MM.1S (cell line): ENCODE measurements at regions not wholly inside any gene's neighbourhood (a gene's known extent, or its start where the extent isn't known, plus 50 kb on each side); places are given as distances from the start of the nearest gene placed in this dataset.

Experiments used
- DNase-seq: peaks from one replicate; pipeline ENCODE4 v3.0.0-alpha.2; 2015
- H2AFZ ChIP-seq: fragments of 300-600 bp; sonication (generic); 2 replicates; pipeline ENCODE4 v1.6.0; 2016; ENCODE audit warnings: antibody characterized with exemption, low read length
- H3F3A ChIP-seq: fragments of 300-600 bp; sonication (generic); 2 replicates; pipeline ENCODE4 v1.6.1; 2016; ENCODE audit warnings: mild to moderate bottlenecking, antibody characterized with exemption, low read length, moderate library complexity, mixed read lengths; ENCODE audit not compliant: insufficient read depth
- H3K27ac ChIP-seq: fragments of 300-600 bp; sonication (generic); 2 replicates; pipeline ENCODE4 v1.5.1; 2016; ENCODE audit warnings: mild to moderate bottlenecking, low read length
- H3K27me3 ChIP-seq: fragments of 300-600 bp; sonication (generic); replicated peaks from 2 replicates; pipeline ENCODE4 v1.6.0; 2016; ENCODE audit warnings: low read length; ENCODE audit not compliant: insufficient read depth
- H3K36me3 ChIP-seq: fragments of 300-600 bp; sonication (generic); replicated peaks from 2 replicates; pipeline ENCODE4 v1.6.1; 2016; ENCODE audit warnings: mild to moderate bottlenecking, low read length, mixed read lengths; ENCODE audit not compliant: insufficient read depth
- H3K4me1 ChIP-seq: fragments of 300-600 bp; sonication (generic); 2 replicates; pipeline ENCODE4 v1.6.1; 2016; ENCODE audit warnings: low read length, mixed read lengths
- H3K4me2 ChIP-seq: fragments of 300-600 bp; sonication (generic); 2 replicates; pipeline ENCODE4 v1.6.0; 2016; ENCODE audit warnings: low read depth, low read length
- H3K4me3 ChIP-seq: fragments of 300-600 bp; sonication (generic); 2 replicates; pipeline ENCODE4 v1.5.1; 2016; ENCODE audit warnings: low read length, mixed read lengths
- H3K79me2 ChIP-seq: fragments of 300-600 bp; sonication (generic); 2 replicates; pipeline ENCODE4 v1.6.1; 2016; ENCODE audit warnings: mixed run types, low read length, mixed read lengths
- H3K9ac ChIP-seq: fragments of 300-600 bp; sonication (generic); 2 replicates; pipeline ENCODE4 v1.6.1; 2016; ENCODE audit warnings: low read length, mixed read lengths
- H3K9me2 ChIP-seq: fragments of 300-600 bp; sonication (generic); replicated peaks from 2 replicates; pipeline ENCODE4 v1.6.1; 2016; ENCODE audit warnings: mild to moderate bottlenecking, low read length, mixed read lengths; ENCODE audit not compliant: insufficient read depth
- H3K9me3 ChIP-seq: fragments of 300-600 bp; sonication (generic); replicated peaks from 2 replicates; pipeline ENCODE4 v1.6.1; 2016; ENCODE audit warnings: mild to moderate bottlenecking, low read length, mixed read lengths; ENCODE audit not compliant: insufficient read depth
- H4K20me1 ChIP-seq: fragments of 300-600 bp; sonication (generic); 2 replicates; pipeline ENCODE4 v1.6.1; 2016; ENCODE audit warnings: mild to moderate bottlenecking, low read length, moderate library complexity, mixed read lengths; ENCODE audit not compliant: insufficient read depth
- EZH2 ChIP-seq: fragments of 300-600 bp; sonication (generic); optimal IDR thresholded peaks from 2 replicates; pipeline ENCODE3; 2017; ENCODE audit warnings: low read depth, mild to moderate bottlenecking, antibody characterized with exemption, low read length, mixed read lengths
- EZH2phosphoT487 ChIP-seq: fragments of 300-600 bp; sonication (generic); IDR thresholded peaks from 2 replicates; pipeline ENCODE4 v1.6.1; 2018; ENCODE audit warnings: antibody characterized with exemption, low read length
- TF ChIP-seq, protein P1 (sequence below): fragments of 300-600 bp; sonication (generic); IDR thresholded peaks from 2 replicates; pipeline ENCODE4 v1.5.1; 2016; ENCODE audit warnings: antibody characterized with exemption, low read length, mixed read lengths

- no peak overlapping the region for H3K4me2 ChIP-seq
- TF ChIP-seq, protein P1, sequence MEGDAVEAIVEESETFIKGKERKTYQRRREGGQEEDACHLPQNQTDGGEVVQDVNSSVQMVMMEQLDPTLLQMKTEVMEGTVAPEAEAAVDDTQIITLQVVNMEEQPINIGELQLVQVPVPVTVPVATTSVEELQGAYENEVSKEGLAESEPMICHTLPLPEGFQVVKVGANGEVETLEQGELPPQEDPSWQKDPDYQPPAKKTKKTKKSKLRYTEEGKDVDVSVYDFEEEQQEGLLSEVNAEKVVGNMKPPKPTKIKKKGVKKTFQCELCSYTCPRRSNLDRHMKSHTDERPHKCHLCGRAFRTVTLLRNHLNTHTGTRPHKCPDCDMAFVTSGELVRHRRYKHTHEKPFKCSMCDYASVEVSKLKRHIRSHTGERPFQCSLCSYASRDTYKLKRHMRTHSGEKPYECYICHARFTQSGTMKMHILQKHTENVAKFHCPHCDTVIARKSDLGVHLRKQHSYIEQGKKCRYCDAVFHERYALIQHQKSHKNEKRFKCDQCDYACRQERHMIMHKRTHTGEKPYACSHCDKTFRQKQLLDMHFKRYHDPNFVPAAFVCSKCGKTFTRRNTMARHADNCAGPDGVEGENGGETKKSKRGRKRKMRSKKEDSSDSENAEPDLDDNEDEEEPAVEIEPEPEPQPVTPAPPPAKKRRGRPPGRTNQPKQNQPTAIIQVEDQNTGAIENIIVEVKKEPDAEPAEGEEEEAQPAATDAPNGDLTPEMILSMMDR: no peak
- TF ChIP-seq EZH2phosphoT487: no peak
- TF ChIP-seq EZH2: no peak
- no peaks in the 10 kb centered on the region for H3K36me3 ChIP-seq
- H3K9me2 ChIP-seq: no peaks in the 10 kb centered on the region
- no peak overlapping the region for H2AFZ ChIP-seq
- no peak overlapping the region for H3K4me3 ChIP-seq
- no peak overlapping the region for H3K27ac ChIP-seq
- DNase-seq: no peak
- no peaks in the 10 kb centered on the region for H3K9me3 ChIP-seq
- H3K9ac ChIP-seq: no peak overlapping the region
- H3K4me1 ChIP-seq: no peaks in the 10 kb centered on the region
- no peaks in the 10 kb centered on the region for H3K27me3 ChIP-seq
- H4K20me1 ChIP-seq: no peaks in the 10 kb centered on the region
- H3F3A ChIP-seq: no peaks in the 10 kb centered on the region
- H3K79me2 ChIP-seq: no peaks in the 10 kb centered on the region
These were observed 641.0 kb downstream of the PLPP3 start for GRCh38 chr1:55938376-55938850.

DNA sequence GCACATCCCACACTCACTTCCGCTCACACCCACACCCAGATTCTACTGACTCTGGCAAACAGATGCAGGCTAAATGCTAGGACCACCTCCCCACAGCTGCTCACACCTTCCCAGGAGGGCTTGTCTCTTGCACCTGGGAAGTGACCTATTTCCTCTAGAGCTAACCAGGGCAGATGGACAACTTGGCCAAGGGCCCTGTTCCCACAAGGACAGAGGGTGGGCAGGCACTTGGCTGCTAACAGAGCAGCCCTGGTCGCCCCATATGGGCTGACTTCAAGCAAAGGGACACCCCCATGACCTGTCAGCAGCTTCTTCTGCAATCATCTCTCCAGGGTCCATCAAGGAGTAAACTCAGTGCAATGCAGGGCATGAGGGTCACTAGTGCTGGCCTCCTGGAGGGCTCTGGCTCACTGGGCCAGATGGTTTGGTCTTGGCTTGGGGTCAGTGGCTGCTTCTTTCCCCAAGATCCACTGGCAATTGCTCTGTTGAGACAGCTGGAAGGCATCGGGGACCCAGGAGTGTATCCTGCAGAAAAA is 641.5 kb downstream of the PLPP3 start:
- no peaks in the 10 kb centered on the region for H3F3A ChIP-seq
- no peaks in the 10 kb centered on the region for H3K9me2 ChIP-seq
- no peaks in the 10 kb centered on the region for H3K36me3 ChIP-seq
- H3K9ac ChIP-seq: no peak overlapping the region
- DNase-seq: no peak
- H2AFZ ChIP-seq: no peak overlapping the region
- H3K4me1 ChIP-seq: no peaks in the 10 kb centered on the region
- H3K9me3 ChIP-seq: no peaks in the 10 kb centered on the region
- H3K27ac ChIP-seq: no peak overlapping the region
- no peaks in the 10 kb centered on the region for H3K79me2 ChIP-seq
- TF ChIP-seq EZH2phosphoT487 (no peak), EZH2 (no peak)
- TF ChIP-seq, protein P1: no peak
- no peaks in the 10 kb centered on the region for H4K20me1 ChIP-seq
- no peak overlapping the region for H3K4me3 ChIP-seq
- no peaks in the 10 kb centered on the region for H3K27me3 ChIP-seq
- no peak overlapping the region for H3K4me2 ChIP-seq

DNA sequence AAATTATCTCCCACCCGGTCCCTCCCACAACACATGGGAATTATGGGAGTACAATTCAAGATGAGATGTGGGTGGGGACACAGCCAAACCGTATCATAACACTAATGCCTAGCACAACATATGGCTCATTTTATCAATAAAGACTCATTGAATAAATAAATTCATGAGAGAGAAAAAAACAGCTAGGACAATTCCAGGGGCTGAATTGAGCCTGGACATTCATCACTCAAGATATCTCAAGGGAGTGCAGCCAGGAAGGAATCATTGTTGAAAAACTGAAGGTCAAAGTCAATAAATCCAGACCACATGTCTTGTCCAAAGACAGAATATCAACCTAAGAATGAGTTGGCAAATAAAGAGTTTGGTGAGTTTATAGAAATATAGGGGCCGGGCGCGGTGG is 644.1 kb downstream of the PLPP3 start:
- Histone ChIP-seq H3K27ac (no peak overlapping the region), H3K79me2 (no peaks in the 10 kb centered on the region), H2AFZ (no peak overlapping the region), H4K20me1 (no peaks in the 10 kb centered on the region), H3K9me2 (no peaks in the 10 kb centered on the region), H3K9ac (no peak overlapping the region), H3K4me2 (no peak overlapping the region), H3K4me1 (no peaks in the 10 kb centered on the region), H3K27me3 (no peaks in the 10 kb centered on the region), H3F3A (no peaks in the 10 kb centered on the region), H3K36me3 (no peaks in the 10 kb centered on the region), H3K4me3 (no peak overlapping the region), H3K9me3 (no peaks in the 10 kb centered on the region)
- DNase-seq: no peak
- TF ChIP-seq EZH2 (no peak), EZH2phosphoT487 (no peak)
- TF ChIP-seq, protein P1: no peak
